ENCODE measurements at regions not wholly inside any gene's neighbourhood (a gene's known extent, or its start where the extent isn't known, plus 50 kb on each side); places are given as distances from the start of the nearest gene placed in this dataset.

- H3K9me3 ChIP-seq (ENCODE audit: insufficient read depth, low read length) = no peaks in the 10 kb centered on the region
- H3K27me3 ChIP-seq (ENCODE audit: low read depth, low read length) = no peaks in the 10 kb centered on the region
- H3K4me2 ChIP-seq (ENCODE audit: low read length) = no peak overlapping the region
- no peaks in the 10 kb centered on the region for H3K36me3 ChIP-seq (replicated peaks; ENCODE audit: low read depth, low read length)
- H2AFZ ChIP-seq (ENCODE audit: low read depth, low read length) = no peak overlapping the region
- TF ChIP-seq EZH2phosphoT487 (IDR thresholded peaks at IDR 0.05; ENCODE audit: low read depth) = no peak
- TF ChIP-seq CTCF (IDR thresholded peaks at IDR 0.05; ENCODE audit: low read depth, low read length) = no peak
- H3K4me1 ChIP-seq (ENCODE audit: low read length) = no peaks in the 10 kb centered on the region
- no peaks in the 10 kb centered on the region for H3K79me2 ChIP-seq (ENCODE audit: low read length)
- no peak overlapping the region for H3K27ac ChIP-seq (ENCODE audit: low read length)
- H4K20me1 ChIP-seq (ENCODE audit: insufficient read depth, low read length) = no peaks in the 10 kb centered on the region
- no peak overlapping the region for H3K9ac ChIP-seq (ENCODE audit: low read length)
- no peak overlapping the region for H3K4me3 ChIP-seq (ENCODE audit: low read length)
Observed at GRCh38 chr2:4139731-4140130, 436.4 kb downstream of the DCDC2C start.

- no peaks in the 10 kb centered on the region for H3K27me3 ChIP-seq (ENCODE audit: low read depth, low read length)
- TF ChIP-seq CTCF (IDR thresholded peaks at IDR 0.05; ENCODE audit: low read depth, low read length) = no peak
- TF ChIP-seq EZH2phosphoT487 (IDR thresholded peaks at IDR 0.05; ENCODE audit: low read depth) = no peak
Observed at GRCh38 chr2:4140281-4140970, 437.1 kb downstream of the DCDC2C start.

GRCh38 chr2:4144731-4145130 is 441.4 kb downstream of the DCDC2C start:
- no peak overlapping the region for H3K9ac ChIP-seq (ENCODE audit: low read length)
- H3K27me3 ChIP-seq (ENCODE audit: low read depth, low read length) = no peaks in the 10 kb centered on the region
- H3K36me3 ChIP-seq (replicated peaks; ENCODE audit: low read depth, low read length) = no peaks in the 10 kb centered on the region
- no peak overlapping the region for H3K4me3 ChIP-seq (ENCODE audit: low read length)
- no peaks in the 10 kb centered on the region for H4K20me1 ChIP-seq (ENCODE audit: insufficient read depth, low read length)
- no peak overlapping the region for H2AFZ ChIP-seq (ENCODE audit: low read depth, low read length)
- H3K27ac ChIP-seq (ENCODE audit: low read length) = no peak overlapping the region
- no peaks in the 10 kb centered on the region for H3K4me1 ChIP-seq (ENCODE audit: low read length)
- H3K79me2 ChIP-seq (ENCODE audit: low read length) = no peaks in the 10 kb centered on the region
- H3K4me2 ChIP-seq (ENCODE audit: low read length) = no peak overlapping the region
- no peaks in the 10 kb centered on the region for H3K9me3 ChIP-seq (ENCODE audit: insufficient read depth, low read length)
- no peak for TF ChIP-seq EZH2phosphoT487 (IDR thresholded peaks at IDR 0.05; ENCODE audit: low read depth)
- no peak for TF ChIP-seq CTCF (IDR thresholded peaks at IDR 0.05; ENCODE audit: low read depth, low read length)

More at GRCh38 chr2:4140281-4140970, 437.1 kb downstream of the DCDC2C start:
- no peak overlapping the region for H3K4me2 ChIP-seq (ENCODE audit: low read length)
- no peaks in the 10 kb centered on the region for H3K9me3 ChIP-seq (ENCODE audit: insufficient read depth, low read length)
- no peak overlapping the region for H3K27ac ChIP-seq (ENCODE audit: low read length)
- H2AFZ ChIP-seq (ENCODE audit: low read depth, low read length) = no peak overlapping the region
- no peaks in the 10 kb centered on the region for H3K79me2 ChIP-seq (ENCODE audit: low read length)
- H3K36me3 ChIP-seq (replicated peaks; ENCODE audit: low read depth, low read length) = no peaks in the 10 kb centered on the region
- H3K9ac ChIP-seq (ENCODE audit: low read length) = no peak overlapping the region
- no peaks in the 10 kb centered on the region for H4K20me1 ChIP-seq (ENCODE audit: insufficient read depth, low read length)
- no peak overlapping the region for H3K4me3 ChIP-seq (ENCODE audit: low read length)
- H3K4me1 ChIP-seq (ENCODE audit: low read length) = no peaks in the 10 kb centered on the region

GRCh38 chr2:4151521-4151920 is 448.1 kb downstream of the DCDC2C start:
- Histone ChIP-seq H3K4me1 (ENCODE audit: low read length) (no peaks in the 10 kb centered on the region), H3K9me3 (ENCODE audit: insufficient read depth, low read length) (no peaks in the 10 kb centered on the region), H3K9ac (ENCODE audit: low read length) (no peak overlapping the region), H2AFZ (ENCODE audit: low read depth, low read length) (no peak overlapping the region), H3K79me2 (ENCODE audit: low read length) (no peaks in the 10 kb centered on the region), H3K4me2 (ENCODE audit: low read length) (no peak overlapping the region), H3K36me3 (replicated peaks; ENCODE audit: low read depth, low read length) (no peaks in the 10 kb centered on the region), H3K4me3 (ENCODE audit: low read length) (no peak overlapping the region), H3K27ac (ENCODE audit: low read length) (no peak overlapping the region), H4K20me1 (ENCODE audit: insufficient read depth, low read length) (no peaks in the 10 kb centered on the region), H3K27me3 (ENCODE audit: low read depth, low read length) (no peaks in the 10 kb centered on the region)
- no peak for TF ChIP-seq EZH2phosphoT487 (IDR thresholded peaks at IDR 0.05; ENCODE audit: low read depth)
- no peak for TF ChIP-seq CTCF (IDR thresholded peaks at IDR 0.05; ENCODE audit: low read depth, low read length)

Data from OCI-LY3 (cell line).